Stimulated activated CD8-positive, alpha-beta memory T cell treated with anti-CD3 and anti-CD28 coated beads, Interleukin-2, amount 100 ng/mL, for 1 hour (primary cell): ENCODE measurements at regions not wholly inside any gene's neighbourhood (a gene's known extent, or its start where the extent isn't known, plus 50 kb on each side); places are given as distances from the start of the nearest gene placed in this dataset.
"Not testable (repeated sequence)": the region's sequence is repeated elsewhere in the genome, so short reads cannot be mapped to it uniquely, and the experiment has no call there.

Experiments used
- DNase-seq, 2 donors: peaks; one replicate each; pipeline ENCODE4 v3.0.0-alpha.2; 2020; ENCODE audit warnings: low read depth in 2 of 2

DNA sequence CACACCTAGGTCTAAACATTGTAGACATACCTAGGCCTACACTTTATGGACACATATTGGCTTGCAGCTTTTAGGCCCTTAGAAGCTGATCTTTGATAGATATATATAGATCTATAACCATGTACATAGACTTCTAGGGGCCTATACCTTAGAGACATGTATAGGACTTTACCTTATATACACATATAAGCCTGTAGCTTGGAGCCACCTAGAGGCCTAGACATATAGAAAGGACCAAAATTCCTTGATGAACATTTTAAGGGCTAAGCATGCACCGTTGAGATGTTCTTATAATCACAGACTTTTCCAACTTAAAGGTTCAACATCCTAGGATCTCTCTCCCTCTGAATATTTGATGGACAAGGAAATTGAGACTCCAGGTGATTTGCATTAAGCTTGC is 371.7 kb upstream of the SASH1 start:
- DNase-seq, result no peak

DNA sequence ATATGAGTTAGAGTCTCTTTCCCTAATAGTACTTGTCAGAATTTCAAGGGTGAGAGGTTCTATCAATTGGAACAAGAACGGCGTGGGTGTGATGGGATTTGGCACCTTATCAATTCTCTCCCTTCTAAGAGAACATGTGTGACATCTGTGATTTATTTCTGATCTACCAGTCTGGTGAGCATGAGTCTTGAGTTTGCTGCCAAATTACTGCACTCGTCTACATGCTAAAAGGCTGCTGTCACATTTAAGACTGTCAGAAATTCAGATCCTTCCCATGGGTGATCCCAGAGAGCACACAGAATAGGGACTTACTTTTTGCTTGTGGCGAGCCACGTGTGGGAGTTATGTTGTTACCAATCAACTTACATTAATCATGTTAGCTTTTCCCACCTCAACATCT is 370.2 kb upstream of the SASH1 start:
- no peak for DNase-seq

DNA sequence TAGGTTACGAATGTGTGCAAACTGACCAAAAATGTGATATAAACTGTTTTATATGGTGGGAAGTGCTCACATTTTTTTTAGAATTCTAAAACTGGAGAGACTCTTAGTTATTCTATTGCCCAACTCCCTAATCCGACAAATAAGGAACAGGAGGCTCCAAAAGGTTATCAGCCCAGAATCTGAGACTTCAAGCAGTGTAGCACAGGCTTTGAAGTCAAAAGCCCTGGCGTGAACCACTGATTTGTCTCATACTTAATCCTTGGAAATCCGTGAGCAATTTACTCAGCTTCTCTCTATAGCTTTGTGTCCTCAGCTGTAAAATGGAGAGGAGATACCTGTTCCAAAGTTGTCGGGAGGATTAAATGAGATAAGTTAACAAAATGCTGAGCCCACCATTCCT is 368.8 kb upstream of the SASH1 start:
- DNase-seq, result no peak

DNA sequence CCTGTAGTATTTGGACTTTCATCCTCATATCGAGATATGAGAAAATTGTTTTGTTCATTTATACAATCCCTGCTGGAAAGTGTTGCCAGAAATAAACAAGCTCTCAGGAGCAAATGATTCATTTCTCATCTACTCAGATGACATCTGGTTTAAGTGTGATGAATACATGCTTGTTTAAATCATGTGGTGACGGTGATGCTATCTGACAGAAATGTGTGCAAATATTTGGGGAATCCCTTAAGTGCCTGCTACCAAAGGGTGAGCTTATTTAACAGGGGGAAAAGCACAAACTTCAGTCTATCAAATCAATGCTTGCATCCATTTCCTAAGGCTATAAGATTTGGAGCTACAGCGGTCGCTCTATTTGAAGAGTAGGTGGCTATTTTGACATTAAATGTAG is 368.3 kb upstream of the SASH1 start:
- no peak for DNase-seq

DNA sequence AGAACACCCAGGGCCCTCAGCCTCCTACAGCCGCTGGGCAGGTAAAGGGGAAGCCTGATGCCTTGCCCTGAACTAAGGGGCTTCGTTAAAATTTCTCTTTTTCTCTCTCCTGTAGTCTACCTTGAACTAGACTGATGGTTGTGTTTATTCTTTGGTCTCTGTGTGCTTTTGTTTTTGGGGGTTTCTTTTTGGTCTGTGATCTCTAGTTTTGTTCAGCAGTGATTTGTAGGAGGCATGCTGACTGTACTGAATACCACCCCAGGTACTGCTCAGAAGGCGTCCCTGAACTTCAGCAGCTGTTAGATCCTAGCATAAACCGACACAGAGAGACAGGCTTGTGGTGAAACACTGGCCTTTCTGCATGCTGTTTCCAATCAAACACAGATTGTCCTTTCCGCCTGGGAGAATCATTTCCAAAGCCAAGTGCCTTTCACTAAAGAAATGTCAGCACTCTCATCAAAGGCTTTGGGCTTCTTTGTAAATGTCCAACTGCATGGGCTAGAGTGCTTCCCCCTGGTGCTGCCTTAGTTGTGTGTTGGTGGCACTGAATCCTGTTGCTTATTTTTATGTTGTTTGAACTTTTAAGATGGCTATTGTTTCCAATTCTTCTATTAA is 364.7 kb upstream of the SASH1 start:
- DNase-seq, result no peak

DNA sequence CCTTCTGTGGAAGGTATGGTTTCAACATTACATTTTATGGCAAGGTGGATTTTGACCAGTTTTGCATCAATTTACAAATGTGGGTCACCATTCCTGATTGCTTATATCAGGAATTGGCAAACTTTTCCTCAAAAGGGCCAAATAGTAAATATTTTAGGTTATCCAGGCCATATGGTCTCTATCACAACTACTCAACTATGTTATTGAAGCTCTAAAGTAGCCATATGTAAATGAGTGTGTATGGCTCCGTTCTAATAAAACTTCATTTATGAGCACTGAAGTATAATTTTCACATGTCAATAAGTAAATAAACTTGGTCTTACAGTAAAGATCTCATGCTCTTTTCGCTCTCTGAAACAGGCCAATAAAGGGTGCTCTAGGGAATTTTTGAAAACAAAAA is 362.7 kb upstream of the SASH1 start:
- no peak for DNase-seq

DNA sequence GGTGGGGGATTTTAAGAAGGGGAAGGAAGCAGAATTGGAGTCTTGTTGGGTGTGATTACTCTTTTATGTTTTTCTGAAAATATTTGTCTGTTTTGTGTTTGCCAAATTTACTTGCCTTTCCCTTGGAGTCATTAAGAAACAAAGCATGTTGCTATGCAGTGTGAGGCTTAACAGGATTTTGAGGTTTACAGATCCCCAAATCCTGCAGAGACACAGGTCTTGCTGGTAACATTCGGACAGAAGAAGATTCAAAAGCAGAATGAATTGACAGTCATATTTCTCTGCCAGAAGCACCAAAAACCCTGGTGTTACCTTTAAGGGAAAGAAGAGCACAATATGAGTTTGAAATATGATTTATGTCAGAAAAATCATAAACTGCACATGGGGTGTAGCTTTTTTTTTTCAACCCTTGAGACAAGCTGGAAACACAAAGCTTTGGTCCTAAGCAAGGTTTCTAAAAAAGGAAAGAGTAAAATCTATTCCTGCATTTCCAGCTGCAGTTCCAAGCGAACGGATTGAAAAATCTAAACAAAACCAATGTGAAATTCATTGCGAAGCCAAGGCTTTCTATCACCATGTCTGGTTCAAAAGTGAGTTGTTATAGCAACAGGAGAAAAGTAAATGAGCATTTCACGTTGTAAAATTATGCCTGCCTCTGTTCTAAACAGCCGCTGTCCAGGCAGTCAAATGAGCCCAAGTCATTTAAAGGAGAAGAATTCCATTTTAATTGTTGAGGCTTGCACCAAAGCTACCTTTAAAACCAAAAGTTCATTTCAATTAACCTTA is 358.9 kb upstream of the SASH1 start:
- DNase-seq, result no peak

DNA sequence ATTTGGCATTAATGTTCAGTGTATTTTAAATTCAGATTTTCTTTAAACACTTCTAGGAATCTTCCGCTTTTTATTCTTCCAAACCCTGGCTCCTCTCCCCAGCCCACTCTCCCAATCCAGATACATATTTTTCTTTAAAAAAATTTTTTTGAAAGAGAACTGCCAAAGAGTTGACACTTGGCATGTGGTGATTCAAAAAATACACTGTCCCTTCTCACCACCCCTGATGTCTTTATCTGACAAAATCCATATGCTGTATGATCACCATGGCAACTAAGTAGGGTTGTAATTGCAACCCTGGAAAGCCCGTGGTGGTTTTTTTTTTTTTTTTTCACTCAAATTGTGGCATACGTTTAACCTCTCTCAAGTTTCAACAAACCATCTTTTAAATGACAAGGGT is 355.8 kb upstream of the SASH1 start:
- no peak for DNase-seq

DNA sequence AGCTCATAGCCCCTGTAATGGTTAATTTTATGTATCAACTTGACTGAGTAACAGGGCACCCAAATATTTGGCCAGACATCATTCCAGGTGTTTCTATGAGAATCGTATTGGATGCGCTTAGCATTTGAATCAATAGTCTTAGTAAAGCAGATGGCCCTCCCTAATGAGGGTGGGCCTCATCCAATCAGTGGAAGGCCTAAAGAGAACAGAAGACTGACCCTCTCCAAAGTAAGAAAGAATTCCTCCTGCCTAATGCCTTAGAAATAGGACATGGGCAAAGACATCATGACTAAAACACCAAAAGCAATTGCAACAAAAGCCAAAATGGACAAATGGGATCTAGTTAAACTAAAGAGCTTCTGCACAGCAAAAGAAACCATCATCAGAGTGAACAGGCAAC is 352.5 kb upstream of the SASH1 start:
- no peak for DNase-seq

DNA sequence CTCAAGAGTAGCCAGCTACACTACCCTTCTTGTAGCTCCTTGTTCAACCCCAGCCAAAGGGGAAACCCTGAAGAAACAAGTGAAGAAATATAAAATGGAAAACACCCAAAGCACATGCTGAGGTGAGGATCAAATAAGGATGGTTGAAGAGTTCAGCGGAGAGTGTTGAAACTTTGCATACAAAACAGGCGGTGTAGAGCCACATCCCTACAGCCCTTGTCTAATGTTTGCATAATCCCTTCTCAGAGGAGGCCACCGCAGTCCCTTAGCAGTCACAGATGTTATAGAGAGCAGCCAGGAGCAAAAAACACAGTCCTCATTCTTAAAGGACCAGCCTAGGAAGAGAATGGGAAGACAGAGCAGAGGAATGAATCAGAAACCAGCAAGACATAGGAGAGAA is 350.7 kb upstream of the SASH1 start:
- DNase-seq, result no peak

DNA sequence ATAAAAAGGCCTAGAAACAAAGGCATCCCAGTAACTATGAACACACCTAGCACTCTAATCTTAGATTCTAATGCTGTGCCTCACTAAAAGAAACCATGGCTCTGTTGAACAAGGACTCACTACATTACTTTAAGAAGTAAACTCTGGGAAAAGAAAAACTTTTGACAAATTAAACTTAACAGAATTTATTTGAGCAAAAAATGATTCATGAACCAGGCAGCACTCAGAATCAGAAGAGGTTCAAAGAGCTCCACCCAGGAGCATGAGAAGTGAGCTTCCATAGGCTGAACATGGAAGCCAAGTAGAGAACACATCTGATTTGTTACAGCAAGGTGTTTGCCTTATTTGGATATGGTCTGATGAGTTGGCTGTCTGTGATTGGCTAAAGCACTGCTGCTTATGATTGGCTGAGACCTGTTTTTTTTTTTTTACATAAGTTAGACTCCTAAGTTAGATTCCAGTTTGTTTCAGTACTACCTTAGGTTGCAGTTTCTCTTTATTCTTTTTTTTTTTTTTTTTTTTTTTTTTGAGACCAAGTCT is 343.6 kb upstream of the SASH1 start:
- no peak for DNase-seq

DNA sequence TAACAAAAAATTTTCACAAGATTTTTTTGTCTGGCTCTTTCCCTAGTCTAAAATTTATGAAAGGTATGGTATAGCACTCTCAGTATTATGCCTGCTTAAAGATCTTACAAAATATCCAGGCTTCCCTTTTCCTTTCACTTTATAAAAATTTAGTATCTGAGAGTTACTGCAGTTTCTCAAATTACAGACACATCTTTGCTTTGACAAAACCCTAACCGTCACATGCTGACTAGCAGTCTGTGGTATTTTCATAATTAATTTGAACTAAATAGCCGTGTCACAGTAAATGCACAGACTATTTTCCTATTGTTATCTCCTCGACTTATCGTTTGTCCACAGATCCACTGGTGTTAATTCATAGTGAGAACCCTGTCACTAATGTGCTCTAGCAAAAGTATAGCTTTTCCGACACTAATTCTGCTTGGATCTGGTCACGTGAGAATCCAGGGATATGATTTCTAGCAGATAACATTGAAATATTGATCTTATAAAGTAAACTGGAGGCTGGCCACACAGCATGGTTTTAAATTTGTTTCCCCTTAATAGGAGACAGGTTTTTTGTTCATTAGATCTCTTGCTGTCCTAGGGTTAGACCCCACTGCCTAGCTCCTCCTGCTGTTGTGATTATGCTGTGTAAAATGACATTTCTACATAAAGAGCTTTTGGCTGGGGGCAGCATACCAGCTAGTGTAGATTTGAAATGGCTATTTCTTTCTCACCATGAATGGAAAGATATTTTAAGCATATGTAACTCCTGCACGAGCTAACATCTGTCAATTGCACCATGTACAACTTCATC is 340.6 kb upstream of the SASH1 start:
- DNase-seq, result no peak

DNA sequence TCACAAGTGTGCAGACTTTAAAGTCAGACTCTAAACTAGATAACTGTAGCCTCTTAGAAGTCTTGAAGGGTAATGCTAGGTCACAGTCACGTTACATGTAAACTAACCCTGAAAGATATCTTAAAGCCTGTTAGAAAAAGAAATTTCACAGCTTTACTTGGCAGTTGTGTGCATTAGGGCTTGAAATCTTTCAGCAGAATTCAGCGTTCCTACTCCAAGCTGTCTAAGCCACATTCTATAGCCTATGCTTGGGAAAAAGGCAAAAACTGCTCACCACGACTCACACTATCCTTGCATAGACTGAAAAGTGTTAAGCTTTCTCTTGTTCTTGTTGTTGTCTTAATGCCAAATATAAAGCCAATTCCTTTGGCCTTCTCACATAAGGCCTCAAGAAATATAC is 338.0 kb upstream of the SASH1 start:
- DNase-seq, result no peak

DNA sequence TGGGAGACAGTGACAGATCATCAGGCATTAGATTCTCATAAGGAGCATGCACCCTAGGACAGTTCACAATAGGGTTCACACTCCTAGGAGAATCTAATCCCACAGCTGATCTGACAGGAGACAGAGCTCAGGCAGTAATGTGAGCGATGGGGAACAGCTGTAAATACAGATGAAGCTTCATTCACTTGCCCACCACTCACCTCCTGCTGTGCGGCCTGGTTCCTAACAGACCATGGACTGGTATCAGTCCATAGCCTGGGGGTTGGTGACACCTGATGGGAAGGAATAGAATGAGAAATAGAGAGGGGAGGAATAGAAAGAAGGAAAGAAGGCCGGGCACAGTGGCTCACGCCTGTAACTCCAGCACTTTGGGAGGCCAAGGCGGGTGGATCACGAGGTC is 336.8 kb upstream of the SASH1 start:
- no peak for DNase-seq

DNA sequence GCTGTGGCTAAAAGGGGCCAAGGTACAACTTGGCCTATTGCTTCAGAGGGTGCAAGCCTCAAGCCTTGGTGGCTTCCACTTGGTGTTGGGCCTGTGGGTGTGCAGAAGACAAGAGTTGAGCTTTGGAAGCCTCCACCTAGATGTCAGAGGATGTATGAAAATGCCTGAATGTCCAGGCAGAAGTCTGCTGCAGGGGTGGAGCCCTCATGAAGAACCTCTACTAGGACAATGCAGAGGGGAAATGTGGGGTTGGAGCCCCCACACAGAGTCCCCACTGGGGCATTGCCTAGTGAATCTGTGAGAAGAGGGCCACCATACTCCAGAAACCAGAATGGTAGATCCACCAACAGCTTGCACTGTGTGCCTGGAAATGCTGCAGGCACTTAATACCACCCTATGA is 332.1 kb upstream of the SASH1 start:
- DNase-seq, result not testable (repeated sequence)

DNA sequence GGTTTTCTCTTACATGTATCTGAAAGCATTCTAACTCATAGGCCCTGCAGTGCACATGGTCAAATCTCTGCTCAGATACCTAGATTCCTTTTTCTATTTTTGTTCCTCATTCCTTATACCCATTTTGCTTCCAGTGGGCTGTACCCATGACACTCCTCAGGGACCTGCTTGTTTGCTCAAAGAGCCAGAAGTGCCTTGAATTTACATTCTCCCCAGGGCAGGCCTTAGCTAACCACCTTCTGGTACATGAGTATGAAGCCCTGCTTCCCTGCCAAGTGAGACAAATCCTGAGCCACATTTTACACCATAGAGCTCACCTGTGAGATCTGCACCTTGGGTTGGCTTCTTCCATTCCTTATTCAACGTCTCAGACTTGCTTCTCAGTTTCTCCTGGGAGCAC is 326.6 kb upstream of the SASH1 start:
- no peak for DNase-seq

DNA sequence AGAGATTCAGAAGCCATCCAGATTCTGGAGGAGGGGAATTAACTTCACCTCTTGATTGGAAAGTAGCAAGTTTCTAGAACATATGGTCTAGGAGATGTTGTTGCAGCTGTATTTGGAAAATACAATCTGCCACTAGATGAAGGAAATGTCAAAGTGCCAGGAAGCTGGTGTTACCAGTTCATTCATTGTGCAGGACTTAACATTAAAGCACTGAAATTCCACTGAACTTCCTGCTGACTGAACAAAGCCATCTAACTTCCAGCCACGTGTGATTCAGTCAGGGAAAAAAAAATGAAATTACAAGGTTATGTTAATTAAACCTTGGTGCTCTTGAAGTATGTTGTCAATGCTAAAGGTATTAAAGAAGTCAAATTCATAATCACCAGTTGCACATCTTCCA is 321.5 kb upstream of the SASH1 start:
- no peak for DNase-seq

DNA sequence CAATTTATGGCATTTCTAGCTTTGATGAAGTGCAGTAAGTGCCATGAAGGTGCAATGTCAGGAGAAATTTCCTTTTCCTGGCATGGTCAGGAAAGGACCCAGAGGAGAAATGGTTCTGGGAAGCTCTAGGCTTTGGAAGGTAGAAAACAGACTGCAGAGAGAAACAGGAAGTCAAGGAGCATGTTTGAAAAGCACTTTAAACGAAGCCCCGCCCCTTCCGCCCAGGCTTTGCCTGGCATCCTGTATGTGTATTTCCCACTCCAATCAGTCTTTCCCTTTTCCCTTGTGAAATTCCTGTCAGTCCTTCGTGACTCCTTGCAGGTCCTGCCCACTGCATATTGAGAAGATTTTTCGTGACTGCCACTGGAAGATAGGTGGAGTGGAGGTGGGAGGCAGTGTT is 320.9 kb upstream of the SASH1 start:
- no peak for DNase-seq

DNA sequence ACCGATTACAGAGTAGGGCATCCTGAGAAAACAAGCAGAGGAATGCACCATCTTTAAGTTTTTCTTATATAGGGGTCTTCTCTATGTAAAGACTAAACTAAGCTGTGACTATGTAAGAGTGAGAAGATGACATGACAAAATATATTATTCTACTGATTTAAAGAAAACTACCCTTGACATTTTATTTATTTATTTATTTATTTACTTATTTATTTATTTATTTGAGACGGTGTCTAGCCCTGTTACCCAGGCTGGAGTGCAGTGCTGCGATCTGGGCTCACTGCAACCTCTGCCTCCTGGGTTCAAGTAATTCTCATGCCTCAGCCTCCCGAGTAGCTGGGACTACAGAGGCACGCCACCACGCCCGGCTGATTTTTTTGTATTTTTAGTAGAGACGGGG is 320.4 kb upstream of the SASH1 start:
- DNase-seq, result not testable (repeated sequence)

DNA sequence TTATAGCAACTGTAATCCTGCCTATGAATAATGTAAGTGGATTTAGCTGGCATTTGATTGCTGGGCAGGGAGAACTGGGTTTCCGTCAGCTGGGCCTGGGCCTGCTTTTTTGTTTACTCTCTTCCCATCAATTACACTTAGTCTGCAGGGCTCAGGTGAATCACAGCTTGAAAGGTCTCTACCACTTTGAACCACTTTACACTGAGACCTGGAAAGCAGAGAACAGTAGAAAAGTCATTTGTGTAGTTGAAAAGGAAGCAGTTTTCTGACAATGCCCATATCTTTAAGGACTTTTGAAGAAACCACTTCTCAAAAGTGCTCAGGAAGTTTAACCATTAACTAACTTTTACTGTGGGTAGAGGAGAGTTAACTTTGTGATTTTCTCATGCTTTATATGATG is 315.4 kb upstream of the SASH1 start:
- DNase-seq, result no peak

DNA sequence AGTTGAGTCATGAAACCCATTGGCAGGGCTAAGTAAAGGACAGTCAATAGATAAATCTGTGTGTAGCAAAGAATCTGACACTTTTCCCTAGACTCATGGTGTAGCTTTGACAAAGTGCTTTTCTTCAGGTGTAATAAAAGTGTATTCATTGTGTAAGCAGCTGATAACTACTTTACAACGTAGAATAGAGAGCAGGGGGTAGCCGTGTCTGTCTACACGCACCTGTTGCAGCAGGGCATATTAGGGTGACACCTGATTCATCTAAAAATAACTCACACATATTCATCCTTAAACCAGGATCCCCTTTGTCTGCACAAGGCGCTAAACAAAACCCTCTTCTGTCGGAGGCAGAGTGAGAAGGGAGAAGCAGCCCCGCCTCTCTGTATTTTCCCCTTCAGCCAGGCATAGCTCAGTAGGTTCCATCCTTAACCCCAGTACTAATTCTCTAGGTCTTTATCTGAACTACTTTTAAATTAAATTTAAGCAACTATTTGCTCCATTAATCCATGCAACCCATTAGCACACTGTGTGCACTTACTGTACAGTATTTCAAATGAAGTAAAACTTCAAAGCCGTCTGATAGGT is 306.7 kb upstream of the SASH1 start:
- no peak for DNase-seq

DNA sequence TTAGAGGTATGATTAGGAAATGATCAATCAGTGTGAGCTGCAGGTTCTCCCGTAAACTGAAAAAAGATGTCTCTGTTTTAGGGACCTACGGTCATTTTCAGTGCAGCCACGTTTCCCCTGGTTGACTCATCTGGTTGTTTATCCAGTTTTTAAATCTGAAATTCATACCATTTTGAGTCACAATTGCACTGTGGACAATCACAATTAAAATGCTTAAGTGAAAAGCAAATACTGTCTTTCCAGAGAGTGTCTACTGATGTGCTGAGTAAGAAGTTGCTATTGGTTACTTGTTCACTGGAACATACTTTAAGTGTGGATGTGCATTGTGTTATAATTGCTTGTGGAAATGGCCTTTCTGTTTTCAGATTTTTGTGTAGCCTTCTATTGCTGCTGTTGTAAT is 305.1 kb upstream of the SASH1 start:
- DNase-seq, result no peak
